Activated effector memory CD4-positive, alpha-beta T cell treated with Interleukin-2 at 50 U/mL for 16 hours (primary cell): ENCODE measurements at regions not wholly inside any gene's neighbourhood (a gene's known extent, or its start where the extent isn't known, plus 50 kb on each side); places are given as distances from the start of the nearest gene placed in this dataset.
A peak's percentile ranks its signal among the peaks of the same experiment; 100 is the strongest.

Experiments
- DNase-seq: peaks from one replicate; pipeline ENCODE4 v3.0.0-alpha.2; 2020

DNA sequence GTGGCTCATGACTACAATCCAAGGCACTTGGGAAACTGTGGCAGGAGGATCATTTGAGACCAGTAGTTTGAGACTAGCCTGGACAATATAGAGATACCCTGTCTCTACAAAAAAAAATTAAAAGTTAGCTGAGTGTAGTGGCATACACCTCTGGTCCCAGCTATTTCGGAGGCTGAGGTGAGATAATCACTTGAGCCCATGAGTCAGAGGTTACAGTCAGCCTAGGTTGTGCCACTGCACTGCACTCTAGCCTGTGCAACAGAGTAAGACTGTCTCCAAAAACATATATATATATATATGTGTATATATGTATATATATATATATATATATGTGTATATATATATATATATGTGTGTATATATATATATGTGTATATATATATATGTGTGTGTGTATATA lies 890.8 kb downstream of the NLGN4Y start:
- DNase-seq, result no peak

- no peak for DNase-seq
These were observed 894.3 kb downstream of the NLGN4Y start for GRCh38 chrY:15418613-15419012.

- DNase-seq, result no peak
These were observed 900.4 kb downstream of the NLGN4Y start for GRCh38 chrY:15424665-15425132.

DNA sequence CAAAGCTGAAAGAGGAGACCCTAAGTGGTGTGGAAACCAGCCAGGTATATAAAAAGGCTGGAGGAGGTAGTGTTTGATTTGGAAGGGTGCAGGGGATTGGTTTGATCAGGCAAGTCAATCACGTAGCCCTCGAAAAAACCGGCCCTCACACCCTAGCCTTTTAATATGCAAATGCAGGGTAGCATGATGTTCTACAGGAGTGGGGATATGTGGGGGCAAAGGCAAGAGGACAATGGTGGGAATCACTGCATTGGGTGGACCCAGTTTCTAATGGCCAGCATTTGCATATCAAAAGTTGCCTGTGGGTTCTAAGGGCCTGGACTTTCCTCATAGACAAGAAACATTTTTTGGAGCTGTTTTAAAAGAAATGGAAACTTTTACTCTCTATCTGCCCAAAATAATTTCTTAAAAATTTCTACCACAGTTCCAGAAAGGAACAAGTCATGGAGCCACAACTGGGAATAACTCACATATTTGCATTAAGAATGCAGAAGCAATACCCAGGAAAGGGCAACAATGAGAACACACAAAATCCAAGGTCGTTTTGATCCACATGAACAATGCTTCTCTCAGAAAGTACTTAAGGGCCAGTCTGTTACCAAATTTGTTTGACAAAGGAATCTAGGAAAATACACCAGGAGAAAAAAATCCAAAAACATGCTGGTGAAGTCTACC lies 915.8 kb downstream of the NLGN4Y start:
- no peak for DNase-seq

DNA sequence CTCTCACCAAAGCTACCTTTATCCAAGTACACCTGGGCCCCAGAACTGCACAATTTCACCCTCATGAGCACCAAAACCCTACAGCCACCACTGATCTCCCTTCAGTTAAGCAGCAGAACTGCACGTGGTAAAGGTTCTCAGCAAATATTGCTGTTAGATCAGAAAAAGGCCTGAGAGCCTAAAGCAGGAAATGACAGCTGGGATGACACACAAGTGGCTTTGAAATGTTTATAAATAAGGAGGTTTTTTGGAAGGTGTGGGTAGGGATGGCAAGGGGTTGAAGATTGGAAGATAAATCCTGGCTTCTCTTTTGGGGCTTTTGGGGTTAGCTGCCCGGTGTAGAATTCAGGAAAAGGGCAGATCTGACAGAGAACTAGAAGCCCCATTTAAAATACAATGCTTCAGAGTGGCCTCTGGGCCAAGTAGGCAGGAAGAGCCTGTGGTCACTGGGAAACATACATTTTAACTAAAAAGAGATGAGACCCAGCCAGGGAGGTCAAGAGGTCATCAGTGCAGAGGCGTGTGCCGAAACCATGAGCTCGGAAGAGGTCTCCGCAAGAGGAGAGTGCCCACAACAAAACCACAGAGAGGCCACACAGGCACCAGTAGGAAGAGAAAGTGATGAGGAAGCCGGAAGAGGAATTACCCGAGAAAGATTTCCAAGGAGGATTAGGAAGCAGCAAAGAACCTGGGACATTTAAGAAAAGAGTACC lies 916.5 kb downstream of the NLGN4Y start:
- DNase-seq, result no peak

- no peak for DNase-seq
These were observed 917.5 kb downstream of the NLGN4Y start for GRCh38 chrY:15441878-15442277.

GRCh38 chrY:15445871-15446270 lies 921.5 kb downstream of the NLGN4Y start:
- no peak for DNase-seq

DNA sequence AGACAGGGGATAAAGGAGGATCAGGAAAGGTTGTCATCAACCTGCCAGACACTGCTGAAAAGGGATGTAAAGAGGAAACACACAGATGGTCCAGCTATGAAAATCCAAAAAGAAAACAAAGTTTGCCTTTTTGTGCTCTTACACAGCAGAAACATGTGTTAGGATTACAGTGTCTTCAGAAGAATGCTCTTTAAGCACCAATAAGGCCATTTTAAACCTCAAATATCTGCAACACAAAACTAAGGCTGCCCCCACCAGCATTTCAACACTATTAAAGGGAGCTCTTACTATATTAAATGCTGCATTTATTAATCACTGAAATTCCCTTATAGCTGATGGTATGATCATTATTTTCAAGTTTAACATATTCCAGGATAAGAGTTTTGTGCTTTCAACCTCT lies 922.5 kb downstream of the NLGN4Y start:
- DNase-seq, result no peak

- no peak for DNase-seq
These were observed 923.6 kb downstream of the NLGN4Y start for GRCh38 chrY:15447959-15448358.

DNA sequence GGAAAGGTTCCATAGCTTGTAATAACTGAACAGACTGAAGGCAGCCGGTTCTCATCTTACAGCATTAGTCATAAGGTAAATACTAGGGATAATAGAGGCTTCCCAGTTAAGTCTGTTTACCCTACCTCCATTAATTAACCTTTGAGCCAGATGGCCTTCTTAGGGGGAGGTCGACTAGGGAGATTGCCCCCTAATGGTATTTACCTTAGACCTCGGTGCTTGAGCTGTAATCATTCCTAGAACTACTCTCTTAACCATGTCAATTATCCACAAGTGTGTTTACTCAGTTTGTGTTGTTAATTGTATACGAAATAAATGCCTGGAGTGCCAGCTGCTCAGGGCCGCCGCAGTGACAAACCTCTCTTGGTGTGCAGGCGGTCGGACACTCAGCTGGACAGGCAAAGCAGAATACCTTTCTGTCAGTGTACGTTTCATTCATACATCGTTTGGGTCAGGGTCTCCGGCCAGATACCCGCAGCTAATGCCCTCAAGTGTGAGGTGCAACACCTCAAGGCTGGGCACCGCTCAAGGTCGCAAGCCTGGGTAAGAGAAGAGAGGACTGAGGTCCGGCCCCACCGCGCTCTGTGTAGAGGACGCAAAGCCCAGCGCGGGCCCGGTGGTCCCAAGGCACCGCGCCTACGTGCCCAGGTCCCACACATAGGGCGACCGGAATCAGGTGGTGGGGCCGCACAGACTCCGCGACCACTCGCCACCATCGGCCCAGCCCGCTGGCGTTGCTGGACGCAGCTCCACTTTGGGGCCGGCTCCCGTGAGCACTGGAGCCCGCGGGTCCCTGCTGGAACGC lies 931.0 kb downstream of the NLGN4Y start:
- DNase-seq, result no peak

GRCh38 chrY:15455980-15456469 lies 931.7 kb downstream of the NLGN4Y start:
- peak; percentile 70 for DNase-seq

DNA sequence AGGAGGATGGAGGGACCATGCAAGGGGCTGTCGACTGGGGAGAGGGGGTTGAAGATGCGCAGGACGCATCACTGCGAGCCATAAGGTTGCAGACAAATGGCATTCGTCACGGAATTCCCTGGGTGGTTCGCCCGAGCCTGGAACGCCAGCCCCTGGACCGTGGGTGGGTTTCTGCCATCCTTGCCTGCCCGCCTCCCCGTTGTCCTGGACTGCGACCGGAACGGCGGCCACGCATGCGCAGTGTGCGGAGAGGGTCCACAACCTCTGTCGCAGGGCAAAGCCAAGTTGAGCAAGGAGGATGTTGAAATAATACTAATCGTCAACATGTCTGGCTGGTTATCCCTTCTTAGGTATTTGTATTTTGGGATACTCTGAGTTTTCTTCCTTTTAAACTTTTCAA lies 932.2 kb downstream of the NLGN4Y start:
- DNase-seq, result no peak

GRCh38 chrY:15457682-15458081 lies 933.4 kb downstream of the NLGN4Y start:
- DNase-seq, result no peak

DNA sequence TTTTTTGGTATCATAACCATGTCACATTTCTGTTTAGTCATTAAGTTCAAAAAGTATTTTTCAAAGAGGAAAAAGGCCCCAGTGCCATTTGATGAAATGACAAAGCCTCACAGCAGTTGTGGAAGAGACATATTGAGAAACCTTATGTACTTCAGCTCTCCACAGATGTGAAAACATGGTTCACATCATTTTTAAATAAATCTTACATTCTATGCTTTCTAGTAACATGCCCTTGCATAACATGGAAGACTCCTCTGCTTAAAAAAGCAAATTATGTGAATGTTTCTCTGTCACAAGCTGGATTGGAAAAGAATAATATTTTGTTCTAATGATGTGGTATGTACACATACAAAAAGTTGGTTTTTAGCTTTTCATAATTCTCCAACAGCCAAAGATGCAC lies 934.1 kb downstream of the NLGN4Y start:
- no peak for DNase-seq

- no peak for DNase-seq
These were observed 941.6 kb downstream of the NLGN4Y start for GRCh38 chrY:15465880-15466279.

DNA sequence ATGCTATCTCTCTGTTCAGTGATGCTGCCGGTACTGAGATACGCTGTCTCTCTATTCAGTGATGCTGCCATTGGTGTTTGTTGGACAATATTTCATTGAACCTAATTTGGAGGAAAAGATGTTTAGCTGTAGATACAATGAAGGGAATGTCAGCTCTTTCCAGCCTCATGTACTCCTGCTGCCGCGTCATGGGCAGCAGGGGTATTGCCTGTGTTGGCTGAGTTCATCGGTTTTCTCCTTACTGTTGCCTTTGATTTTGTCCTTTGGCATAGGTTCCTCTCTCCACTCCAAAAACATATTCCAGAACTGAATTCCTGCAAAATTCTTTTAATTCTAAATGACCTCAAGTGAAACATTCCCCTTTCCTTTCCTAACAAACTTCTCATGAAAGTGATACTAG lies 942.6 kb downstream of the NLGN4Y start:
- DNase-seq, result no peak

DNA sequence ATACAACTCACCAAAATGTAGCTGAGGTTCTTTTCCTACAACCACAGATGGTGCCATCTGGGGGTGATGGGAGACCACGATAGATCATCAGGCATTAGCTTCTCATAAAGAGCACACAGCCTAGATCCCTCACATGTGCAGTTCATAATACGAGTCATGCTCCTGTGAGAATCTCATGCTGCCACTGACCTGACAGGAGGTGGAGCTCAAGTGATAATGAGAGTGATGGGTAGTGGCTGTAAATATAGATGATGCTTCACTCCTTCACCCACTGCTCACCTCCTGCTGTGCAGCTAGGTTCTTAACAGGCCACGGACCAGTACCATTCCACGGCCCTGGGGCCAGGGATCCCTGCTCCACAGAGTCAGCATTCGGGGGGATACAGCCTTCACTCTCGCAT lies 943.8 kb downstream of the NLGN4Y start:
- no peak for DNase-seq

GRCh38 chrY:15471371-15471770 lies 947.0 kb downstream of the NLGN4Y start:
- DNase-seq, result no peak

DNA sequence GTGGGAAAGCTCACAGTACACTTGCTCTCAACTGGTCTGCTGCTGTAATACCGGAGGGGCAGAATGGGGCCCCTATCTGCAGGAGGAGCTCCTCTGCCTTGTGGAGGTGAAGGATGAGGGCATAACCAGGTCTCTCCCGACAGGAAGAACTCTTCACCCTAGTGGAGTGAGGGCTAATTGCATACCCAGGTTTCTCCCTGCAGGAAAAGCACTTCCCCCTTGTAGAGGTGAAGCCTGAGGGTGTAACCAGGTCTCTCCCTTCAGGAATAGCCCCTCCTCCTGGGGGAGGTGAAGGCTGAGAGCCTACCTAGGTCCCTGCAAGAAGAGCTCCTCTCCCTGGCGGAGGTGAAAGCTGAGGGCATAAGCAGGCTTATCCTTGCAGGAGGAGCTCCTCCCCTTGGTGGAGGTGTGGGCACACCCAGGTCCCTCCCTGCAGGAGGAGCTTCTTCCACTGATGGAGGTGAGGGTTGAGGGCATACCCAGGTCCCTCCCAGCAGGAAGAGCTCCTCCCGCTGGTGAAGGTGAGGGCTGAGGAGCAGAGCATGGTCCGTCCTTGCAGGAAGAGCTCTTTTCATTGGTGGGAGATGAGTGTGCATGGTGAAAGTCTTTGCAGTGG lies 954.1 kb downstream of the NLGN4Y start:
- DNase-seq, result no peak

DNA sequence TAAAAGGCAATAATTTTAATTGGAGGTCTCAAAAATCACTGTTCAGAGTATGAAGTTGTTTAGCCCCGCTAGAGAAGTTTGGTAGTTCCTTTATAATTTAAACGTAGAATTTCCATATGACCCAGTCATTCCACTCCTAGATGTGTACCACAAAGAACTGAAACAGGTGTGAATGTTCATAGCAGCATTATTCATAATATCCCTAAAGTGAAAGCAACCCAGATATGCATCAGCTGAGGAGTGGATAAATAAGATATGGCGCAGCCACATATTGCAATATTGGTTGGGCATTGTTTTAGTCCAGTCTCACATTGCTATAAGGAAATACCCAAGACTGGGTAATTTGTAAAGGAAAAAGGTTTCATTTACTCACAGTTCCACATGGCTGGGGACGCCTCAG lies 976.2 kb downstream of the NLGN4Y start:
- DNase-seq, result no peak

- DNase-seq, result no peak
These were observed 976.9 kb downstream of the NLGN4Y start for GRCh38 chrY:15501181-15501580.

- DNase-seq, result no peak
These were observed 986.0 kb downstream of the NLGN4Y start for GRCh38 chrY:15510288-15510687.

DNA sequence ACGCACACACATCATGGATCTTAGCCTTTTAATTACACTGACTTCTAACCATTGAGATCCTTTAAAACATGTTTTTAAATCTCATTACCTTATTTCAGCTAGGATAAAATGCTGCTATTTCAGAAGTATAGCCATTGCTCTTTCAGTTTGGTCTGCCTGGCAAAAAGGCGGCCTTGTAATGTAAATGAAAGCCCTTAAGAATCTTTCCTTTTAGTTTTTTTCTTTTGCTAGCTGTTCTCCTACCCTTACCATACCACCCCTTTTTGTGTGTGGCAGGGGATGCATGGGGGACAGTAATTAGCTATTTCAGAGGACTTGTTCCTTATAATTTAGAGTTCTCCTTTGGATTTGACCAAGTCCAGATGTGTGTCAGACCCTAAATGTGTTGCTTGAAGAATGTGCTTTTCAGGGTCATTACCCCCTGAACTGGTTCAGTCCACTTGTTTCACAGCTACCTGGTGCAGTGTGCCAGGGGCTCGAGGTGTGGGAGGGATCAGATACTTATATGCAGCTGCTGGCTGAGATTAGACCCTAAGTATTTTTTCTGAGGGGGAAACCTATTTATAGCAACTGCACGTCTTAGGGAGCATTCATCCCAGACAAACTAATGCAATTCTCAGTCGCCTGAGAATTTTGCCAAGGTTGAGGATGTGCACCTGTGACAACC lies 986.8 kb downstream of the NLGN4Y start:
- no peak for DNase-seq
